Daoy (cell line): ENCODE measurements at regions not wholly inside any gene's neighbourhood (a gene's known extent, or its start where the extent isn't known, plus 50 kb on each side); places are given as distances from the start of the nearest gene placed in this dataset.
"Not testable (repeated sequence)": the region's sequence is repeated elsewhere in the genome, so short reads cannot be mapped to it uniquely, and the experiment has no call there.

Source experiments
- DNase-seq: peaks from one replicate; pipeline ENCODE4 v3.0.0-alpha.2; 2015; ENCODE audit warnings: low read depth

DNA sequence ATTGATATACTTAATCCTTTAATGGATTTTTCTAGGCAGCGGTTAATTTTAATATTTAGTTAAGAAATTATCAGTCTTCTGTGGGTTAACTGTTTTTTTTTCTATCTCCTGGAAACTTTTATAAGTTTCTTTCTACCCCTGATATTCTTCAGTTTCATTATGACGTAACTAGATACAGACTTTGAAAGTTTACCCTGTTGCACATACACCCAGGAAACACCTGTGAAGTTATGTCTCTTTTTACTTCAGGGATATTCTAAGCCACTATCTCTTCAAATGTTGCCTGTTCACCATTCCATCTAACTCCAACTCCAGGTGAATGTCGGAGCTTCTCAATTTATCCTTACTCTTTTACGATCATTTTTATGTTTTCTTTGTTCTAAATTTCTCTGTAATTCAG, 329.0 kb downstream of the ICE1 start:
- DNase-seq = no peak

DNA sequence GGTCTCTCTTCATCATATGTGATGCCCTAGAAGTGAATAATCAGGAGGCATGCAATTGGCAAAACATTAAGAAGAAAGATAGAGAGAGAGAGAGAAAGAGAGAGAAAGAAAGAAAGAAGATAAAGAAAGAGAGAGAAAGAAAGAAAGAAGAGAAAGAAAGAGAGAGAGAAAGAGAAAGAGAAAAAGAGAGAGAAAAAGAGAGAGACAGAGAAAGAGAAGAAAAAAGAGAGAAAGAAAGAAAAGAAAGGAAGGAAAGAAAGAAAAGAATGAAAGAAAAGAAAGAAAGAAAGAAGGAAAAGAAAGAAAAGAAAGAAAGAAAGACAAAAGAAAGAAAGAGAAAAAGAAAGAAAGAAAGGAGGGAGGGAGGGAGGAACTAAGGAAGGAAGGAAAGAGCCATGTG, 318.9 kb downstream of the ICE1 start:
- no peak for DNase-seq

DNA sequence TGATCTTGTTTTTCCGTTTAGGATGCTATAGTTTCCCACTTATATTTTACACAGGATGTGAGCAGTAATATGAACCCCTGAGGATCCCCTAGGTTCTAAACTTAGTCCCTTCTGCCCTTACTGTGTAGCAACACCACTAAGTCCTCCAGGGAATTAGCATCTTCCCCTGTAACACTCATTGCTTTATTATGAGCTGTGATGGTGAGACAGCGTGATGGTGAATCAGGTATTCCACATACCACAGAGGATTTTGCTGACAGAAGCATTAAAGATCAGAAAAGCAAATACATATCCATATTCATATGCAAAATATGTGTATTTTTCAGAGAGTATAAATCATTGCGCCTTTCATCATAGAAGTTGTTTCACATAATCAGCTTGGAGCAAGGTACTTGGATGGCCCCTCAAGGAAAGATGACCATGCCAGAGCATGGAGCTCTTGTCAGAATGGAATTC, 317.0 kb downstream of the ICE1 start:
- no peak for DNase-seq

DNA sequence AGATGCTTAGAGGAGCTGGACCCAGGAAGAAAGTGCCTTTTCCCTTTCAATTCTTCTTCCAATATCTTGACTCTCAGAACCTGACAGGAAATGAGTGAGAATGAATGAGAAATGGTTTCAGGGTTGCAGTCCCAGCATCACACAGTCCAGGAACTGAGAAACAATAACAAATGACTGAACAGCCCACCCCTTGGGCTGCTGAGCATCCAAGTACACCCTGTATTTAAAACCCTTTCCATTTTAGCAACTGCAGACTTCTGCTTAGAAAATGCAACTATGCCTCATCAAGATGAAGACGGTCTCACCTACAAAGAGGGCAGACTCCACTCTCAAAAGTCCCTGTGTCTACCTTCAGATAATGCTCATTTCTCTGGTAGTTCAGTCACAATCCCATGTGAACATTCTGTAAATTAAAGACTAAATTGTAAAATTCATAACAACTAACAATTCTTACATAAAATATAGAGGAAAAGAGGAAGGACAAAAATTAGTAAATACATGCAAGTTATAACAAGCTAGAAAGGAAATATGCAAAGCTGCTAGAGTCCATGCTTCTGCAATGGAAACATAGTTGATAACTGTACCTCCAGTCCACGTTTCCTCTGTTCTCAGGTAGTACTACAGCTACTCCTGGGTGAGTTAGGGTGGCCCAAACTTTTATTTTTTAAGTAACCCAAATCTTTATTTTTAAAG, 316.5 kb downstream of the ICE1 start:
- DNase-seq = no peak

DNA sequence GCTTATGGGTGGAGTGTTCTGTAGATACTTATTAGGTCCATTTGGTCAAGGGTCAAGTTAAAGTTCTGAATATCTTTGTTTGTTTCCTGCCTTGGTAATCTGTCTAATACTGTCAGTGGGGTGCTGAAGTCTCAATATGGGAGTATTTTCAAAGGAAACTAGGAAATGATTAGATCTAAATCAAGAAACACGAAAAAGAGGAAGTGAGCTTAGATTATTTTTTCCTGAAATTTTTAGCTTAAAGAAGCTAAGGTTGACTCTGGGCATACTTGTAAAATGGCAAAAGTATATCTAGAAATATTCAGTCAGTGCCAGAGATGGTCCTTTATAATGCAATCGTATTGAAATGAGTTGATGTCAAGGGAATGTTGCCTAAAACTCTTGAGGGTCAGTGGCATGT, 313.5 kb downstream of the ICE1 start:
- no peak for DNase-seq

DNA sequence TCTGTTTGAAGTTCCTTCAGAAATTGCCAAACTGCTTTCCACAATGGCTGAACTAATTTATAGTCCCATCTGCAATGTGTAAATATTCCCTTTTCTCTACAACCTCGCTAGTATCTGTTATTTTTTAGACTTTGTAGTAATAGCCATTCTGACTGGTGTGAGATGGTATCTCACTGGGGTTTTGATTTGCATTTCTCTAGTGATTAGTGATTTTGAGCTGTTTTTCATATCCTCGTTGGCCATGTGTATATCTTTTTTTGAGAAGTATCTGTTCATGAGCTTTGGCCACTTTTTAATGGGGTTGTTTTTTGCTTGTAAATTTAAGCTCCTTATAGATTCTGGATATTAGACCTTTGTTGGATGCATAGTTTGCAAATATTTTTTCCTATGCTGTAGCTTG, 310.6 kb downstream of the ICE1 start:
- DNase-seq = not testable (repeated sequence)

DNA sequence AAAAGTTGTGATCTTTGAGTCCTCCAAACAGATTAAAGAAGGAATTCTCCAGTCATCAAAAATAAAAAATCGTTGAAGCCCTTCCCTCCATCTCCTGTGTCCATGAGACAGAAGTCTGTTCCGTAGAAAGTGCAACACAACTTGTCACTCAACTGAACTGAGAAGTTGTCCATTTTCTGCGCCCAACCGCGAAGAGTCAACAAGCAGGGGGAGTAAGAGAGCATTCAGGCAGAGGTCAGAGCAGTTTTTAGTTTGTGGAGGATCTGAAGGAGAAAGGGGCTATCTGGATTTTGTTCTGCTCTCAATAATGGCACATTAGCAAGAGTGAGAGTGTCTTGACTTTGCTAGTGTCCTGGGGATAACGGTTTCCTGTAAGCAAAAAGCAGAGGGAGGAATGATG, 303.9 kb downstream of the ICE1 start:
- no peak for DNase-seq

DNA sequence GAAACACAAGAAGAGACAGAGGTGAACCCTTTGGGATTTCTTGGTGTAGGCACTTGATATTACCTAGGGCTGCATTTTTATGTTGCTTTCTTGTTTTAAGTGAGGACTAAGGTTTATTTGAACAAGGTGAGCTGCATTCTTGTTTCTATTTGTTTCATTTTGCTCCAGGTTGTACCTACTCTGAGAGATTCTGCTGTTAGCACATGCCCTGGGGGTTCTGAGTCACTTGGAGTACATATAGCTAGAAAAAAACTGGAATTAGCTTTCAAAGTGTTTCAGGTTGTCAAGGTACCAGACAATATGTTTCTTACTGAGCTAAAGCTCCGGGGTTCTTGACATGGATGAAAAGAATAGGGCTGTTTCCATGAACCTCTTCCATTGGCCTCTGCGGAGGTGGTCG, 299.4 kb downstream of the ICE1 start:
- no peak for DNase-seq

DNA sequence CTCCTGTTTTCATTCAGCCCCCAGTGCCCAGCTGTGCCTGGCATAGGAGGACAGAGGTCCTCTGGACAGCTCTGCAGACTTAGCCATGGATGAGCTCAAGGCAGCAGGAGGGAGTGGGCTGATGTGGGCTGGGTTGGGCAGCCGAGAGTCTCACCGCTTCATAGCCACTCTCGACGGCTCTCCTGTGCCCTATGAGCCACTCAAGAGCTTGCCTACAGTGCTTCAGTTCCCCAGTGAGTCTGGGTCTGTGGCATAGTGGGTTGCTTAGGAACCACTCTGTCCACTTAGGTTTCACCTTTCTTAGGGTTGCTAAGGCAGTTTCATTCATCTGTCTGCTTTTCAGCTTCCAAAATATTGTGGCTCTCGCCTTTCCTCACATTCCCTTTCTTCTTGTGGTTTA, 296.8 kb downstream of the ICE1 start:
- DNase-seq = no peak

DNA sequence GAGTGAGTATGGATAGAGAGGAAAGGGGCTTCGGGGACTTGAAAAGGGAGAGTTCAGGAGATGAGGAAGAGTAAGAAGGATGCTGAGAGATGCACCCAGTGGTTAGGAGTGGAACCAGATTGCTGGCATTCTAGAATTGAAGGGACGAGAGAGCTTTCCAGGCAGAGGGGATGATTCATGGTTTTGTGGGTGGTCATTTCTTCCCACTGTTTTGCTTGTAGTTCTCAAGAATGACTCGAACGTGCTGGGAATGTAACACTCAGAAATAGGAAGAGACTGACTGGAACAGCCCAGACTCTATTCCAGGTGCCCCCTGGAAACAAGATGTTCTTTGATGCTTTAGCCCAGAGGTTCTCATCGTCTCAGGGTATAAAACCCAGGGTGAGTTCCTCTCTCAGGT, 294.2 kb downstream of the ICE1 start:
- peak; percentile 64 for DNase-seq

DNA sequence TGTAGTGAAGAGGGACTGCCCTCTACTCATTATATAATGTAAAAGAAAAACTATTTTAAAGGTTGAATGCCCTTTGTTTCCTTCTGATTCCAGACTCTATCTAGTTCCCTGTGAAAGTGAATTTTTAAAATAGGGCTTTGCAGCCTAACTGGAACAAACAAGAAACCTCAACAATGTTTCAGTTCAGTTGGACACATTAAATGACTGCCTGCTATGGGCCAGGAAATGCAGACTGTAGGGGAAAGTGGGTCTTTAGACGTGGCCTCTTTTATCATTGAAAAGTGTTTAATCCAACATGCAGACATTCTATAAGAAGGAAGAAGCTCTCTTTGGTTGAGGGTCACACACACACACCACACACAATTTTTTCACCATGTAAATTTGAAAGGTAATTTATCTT, 289.1 kb downstream of the ICE1 start:
- no peak for DNase-seq

DNA sequence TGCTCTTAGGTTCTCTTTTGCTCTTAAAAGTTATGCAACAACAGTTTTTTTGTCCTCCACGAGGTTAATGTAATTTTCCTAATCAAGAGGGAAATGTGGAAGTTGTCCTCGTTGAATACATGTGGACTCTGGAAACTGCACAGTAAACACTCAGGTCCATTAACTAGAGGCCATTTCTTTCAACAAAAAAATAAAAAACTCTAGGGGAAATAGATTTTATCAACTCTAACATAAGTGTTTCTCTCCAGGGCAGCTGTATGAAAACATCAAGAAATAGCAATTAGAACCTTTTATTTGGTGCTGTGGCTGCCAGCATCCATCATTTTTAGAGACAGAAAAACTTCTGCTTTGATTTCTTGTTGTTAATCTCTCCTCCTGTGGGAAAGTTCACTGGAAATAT, 288.6 kb downstream of the ICE1 start:
- DNase-seq = no peak

DNA sequence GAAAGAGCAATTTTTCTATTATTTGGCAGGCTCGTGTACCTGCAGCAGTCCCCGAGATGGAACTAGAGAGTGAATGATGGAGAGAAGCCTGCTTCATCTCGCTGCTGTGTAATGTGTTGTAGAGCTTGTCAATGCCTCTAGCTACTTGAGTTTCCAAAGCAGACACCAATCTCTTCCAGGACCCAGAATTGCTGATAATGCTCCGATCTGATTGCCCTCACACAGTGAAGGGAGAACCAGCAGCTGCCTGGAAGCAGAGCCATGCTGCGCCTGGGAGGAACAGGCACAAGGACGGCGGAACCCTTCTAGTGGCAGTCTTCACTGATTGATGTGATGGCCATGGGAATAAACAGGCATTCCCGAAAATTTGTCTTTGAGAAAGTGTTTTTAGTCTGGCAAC, 288.0 kb downstream of the ICE1 start:
- DNase-seq = no peak

DNA sequence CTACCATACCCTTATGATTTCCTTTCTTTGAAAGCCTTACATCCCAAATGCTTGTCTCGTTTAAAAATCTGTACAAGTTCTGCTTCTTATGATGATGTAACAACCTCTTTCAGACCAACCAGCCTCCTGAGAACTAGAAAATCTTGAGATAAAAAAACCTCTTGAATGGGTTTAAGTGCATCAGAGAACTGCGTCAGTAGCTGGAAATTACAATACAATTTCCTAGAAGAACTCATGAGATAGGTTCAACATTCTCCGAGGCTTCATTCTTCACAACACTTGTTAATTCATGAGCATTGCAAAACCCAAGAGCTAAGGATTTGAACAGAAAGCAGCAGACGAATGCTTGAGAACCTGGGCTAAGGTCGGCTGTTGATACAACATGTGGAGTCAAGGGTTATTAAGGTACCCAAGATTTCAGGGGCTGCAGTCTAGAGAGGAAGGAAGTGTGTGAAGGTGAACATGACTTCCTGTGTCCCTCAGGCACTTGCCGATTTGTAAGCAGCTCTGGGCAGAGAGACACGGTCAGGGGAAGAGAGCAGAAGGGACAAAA, 286.0 kb downstream of the ICE1 start:
- DNase-seq = no peak

DNA sequence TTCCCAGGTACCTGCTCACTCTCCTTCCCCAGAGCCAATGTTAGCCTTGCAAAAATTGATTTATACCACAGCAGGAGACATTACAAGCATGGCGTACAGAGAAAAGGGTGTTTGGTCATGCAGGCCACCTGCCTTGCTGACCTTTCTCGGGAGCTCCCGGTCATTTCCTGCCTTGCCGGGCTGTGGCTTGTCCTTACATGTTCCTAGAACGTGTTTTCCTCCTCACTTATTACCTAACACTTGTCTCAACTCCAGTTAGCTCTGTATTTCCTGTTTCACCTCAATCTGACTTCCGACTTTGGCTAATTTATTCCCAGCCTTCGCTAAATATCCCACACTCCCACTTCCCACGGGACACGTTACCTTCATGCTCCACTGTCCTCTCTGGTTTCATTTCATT, 282.5 kb downstream of the ICE1 start:
- no peak for DNase-seq

DNA sequence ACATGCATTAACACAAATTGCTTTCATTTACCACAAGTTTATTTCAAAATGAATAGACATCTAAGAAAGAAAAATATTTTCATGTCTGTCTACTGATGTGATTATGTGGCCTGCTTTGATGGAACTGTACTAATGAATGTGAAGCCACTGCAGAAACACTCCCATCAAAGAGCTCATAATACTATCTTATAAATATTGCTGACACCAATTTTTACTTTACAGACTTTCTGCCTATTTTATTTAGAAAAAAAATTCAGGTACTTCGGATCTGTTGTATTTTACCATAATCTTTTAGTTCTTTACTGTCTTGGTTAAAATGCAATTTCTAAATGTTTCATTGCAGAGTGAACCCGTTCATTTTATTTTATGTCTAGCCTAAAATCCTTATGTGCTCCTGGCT, 281.9 kb downstream of the ICE1 start:
- DNase-seq = no peak

DNA sequence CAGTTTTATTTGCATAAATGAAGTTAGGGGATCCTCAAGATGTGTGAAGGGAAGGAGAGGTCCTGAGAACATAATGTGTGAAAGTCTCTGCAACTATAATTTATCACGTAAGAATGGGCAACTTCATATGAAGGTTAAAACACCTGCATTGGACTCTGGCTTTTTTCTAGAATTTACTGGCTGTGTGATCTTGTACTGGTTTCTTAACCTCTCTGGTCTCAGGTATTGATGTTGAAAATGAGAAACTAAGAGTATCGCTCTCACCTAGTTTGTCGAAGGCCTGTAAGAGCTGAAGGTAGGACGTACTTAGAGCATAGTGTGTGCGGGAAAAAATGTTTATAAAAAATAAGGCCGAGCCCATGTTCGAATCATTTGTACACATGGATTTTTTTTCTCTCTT, 280.5 kb downstream of the ICE1 start:
- no peak for DNase-seq

DNA sequence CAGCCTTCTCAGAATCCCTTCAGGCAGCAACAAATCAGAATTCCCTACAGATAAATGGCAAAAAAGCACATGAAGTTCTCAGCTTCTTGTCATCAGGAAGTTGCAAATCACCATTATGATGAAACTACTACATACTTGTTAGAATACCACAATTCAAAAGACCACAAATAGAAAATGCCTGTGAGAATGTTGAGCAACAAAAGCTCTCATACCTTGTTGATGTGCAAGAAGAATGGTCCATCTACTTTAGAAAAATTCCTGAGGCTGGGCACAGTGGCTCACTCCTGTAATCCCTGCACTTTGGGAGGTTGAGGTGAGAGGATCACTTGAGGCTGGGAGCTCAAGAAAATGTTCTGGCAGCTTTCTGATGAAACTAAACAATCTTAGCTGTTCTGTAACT, 278.1 kb downstream of the ICE1 start:
- DNase-seq = no peak

DNA sequence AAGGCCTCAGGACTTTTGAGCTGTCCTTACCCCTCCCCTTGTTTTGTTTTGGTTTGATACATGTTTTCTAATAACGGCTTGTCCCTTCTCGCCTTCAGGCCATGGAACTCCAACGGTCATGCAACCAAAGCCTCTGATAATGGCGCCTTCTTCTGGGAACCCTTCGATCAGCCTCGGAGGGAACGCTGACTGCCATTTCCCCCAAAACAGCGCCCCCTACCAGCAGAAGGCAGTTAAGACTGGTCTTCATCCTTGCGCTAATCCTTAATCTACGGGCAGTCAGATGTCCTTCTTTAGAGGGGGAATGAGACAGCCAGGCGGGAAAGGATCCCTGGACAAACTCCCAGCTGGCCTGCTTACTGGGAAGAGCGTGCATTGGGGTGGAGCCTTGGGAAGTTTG, 276.6 kb downstream of the ICE1 start:
- DNase-seq = peak; percentile 34

DNA sequence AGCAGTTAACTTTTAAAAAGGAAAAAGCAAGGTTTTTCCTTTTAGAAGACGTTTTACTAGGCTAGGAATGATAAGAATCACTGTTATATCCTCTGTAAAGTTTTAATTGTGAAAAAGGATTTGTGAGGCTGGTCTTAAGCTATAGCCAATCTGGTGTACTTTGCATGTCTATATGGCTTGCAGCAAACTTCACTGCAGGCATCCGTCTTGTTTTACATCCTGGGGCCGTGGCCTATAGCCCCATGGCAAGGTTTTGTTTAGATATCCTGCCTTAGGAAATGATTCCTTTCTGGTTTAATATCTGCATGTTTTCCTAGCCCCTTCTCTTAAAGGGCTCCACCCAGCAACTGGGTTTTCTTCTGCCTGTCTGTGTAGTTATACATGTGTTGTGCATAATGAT, 272.8 kb downstream of the ICE1 start:
- no peak for DNase-seq

DNA sequence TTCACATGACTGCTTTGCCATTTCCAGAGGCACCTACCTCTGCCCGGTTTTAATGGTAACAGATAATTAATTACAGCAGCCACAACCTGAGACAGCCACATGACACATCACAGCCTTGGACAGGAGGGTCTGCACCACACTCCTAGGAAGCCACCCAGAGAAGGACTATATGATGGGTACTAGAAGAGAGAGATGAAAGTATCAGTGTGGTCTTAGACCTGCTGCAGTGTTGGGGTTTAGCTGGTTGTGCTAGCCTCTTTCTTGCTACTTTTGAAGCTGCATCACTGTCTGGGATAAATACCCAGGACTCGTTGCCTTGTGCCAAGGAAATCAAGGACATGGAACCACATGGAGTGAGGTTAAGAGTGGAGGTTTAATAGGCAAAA, 266.4 kb downstream of the ICE1 start:
- no peak for DNase-seq

DNA sequence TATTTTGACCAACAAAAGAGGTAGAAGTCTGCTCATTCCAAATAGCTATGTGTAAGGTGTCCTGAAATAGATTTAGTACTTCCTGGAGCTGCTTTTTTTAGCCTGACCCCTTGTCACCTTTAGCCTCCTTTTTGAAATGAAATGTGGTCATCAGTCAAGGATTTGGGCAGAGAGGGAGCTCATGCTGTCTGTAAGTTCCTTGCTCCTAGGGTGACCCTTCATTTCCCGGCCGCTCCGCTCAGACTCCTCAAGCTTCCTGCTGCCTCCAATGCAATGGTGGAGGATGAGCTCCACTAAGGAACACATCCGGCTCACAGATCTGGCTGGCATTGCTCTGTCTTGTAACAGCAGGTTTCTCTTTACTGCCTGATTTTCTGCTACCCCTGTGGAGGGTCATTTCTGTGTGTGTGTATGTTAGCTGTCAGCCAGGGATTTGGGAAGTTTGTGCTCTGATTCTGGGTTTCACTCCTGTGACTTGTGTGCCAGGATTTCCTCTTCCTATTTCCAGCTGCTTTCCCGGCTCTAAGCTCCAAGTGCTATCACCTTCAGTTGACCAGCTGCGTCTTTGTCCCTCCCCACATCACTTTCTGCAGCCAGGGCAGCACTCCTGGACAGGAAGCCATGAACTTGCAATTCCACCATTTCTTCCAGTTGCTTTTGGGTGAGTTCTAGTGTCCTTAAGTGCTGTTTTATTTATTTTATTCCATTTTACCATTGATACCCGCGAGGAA, 265.9 kb downstream of the ICE1 start:
- DNase-seq = no peak

DNA sequence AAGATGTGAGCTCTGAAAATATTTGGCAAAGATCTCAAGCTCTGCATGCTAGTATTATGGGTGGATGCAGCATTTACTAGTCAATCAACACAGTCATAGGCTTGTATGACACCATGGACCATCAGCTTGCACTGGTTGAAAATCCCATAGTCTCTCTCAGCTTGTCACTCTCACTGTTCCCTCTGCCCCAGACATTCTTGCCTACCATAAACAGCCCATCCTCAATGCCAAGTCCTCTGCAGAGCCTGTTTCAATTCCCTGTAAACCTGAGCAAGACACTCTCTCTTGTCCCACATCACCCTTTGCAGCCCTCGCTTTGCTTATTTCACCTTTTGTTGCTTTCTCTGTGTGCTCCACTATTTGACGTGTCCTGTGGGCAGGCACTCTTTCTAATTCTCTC, 264.6 kb downstream of the ICE1 start:
- DNase-seq = no peak

DNA sequence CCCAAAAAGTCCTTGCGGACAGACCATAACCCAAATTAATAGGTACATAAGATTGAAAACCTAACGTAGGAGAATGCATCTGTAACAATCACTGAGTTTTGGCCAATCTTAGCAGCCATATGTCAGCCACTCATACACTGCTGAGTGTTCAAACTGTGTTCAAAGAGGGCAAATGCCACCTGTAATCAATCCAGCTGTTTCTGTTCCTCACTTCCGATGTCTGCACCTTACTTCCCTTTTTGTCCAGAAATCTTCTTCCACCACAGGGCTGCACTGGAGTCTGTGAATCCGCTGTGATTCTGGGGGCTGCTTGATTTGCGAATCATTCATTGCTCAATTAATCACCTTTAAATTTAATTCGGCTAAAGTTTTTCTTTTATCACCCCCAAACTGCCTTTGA, 263.9 kb downstream of the ICE1 start:
- no peak for DNase-seq
